ENCODE measurements at regions not wholly inside any gene's neighbourhood (a gene's known extent, or its start where the extent isn't known, plus 50 kb on each side); places are given as distances from the start of the nearest gene placed in this dataset.

- H3K4me1 ChIP-seq (ENCODE audit: control insufficient read depth in 5 of 5, insufficient read depth in 5 of 5, low read length in 5 of 5), result no peaks in the 10 kb centered on the region
- H3K27me3 ChIP-seq (ENCODE audit: control insufficient read depth in 3 of 3, insufficient read depth in 3 of 3, low read length in 2 of 3), result no peaks in the 10 kb centered on the region
- H3K9me3 ChIP-seq (ENCODE audit: control insufficient read depth in 4 of 4, insufficient read depth in 3 of 4, low read length in 3 of 4), result peaks cover 0 to 5% (median 0%) of the 10 kb centered on the region in 4 donors
- H3K9ac ChIP-seq (ENCODE audit: insufficient read depth in 1 of 2, low read length in 2 of 2), result no peak overlapping the region
- H3K27ac ChIP-seq (ENCODE audit: low read depth in 1 of 2, low read length in 1 of 2), result no peak overlapping the region
- DNase-seq, result peak in 1 of 3 donors; percentile 6
- H3K4me3 ChIP-seq, result no peak overlapping the region
- 35 to 45% methylated on average over 2 of the region's 2 CpGs for WGBS, 2 donors
- no peak for TF ChIP-seq CTCF (IDR thresholded peaks at IDR 0.05; ENCODE audit: control extremely low read depth, extremely low read depth)
- peak; percentile 38 for ATAC-seq (ENCODE audit: insufficient read depth, low FRiP score)
- H3K36me3 ChIP-seq (ENCODE audit: control insufficient read depth in 4 of 4, insufficient read depth in 4 of 4, low read length in 4 of 4), result no peaks in the 10 kb centered on the region
Measured at GRCh38 chr12:72863671-72864070, 591.5 kb downstream of the TRHDE start.

GRCh38 chr12:72865921-72866320 is 593.8 kb downstream of the TRHDE start:
- WGBS, 2 donors, result 87 to 92% methylated on average over 2 of the region's 2 CpGs
- H3K9ac ChIP-seq (ENCODE audit: insufficient read depth in 1 of 2, low read length in 2 of 2), result no peak overlapping the region
- TF ChIP-seq CTCF (IDR thresholded peaks at IDR 0.05; ENCODE audit: control extremely low read depth, extremely low read depth), result no peak
- H3K27me3 ChIP-seq (ENCODE audit: control insufficient read depth in 3 of 3, insufficient read depth in 3 of 3, low read length in 2 of 3), result no peaks in the 10 kb centered on the region
- no peaks in the 10 kb centered on the region for H3K4me1 ChIP-seq (ENCODE audit: control insufficient read depth in 5 of 5, insufficient read depth in 5 of 5, low read length in 5 of 5)
- DNase-seq (no peak), ATAC-seq (ENCODE audit: insufficient read depth, low FRiP score) (no peak)
- H3K4me3 ChIP-seq, result no peak overlapping the region
- H3K36me3 ChIP-seq (ENCODE audit: control insufficient read depth in 4 of 4, insufficient read depth in 4 of 4, low read length in 4 of 4), result no peaks in the 10 kb centered on the region
- no peak overlapping the region for H3K27ac ChIP-seq (ENCODE audit: low read depth in 1 of 2, low read length in 1 of 2)
- peaks cover 0 to 2% (median 0%) of the 10 kb centered on the region in 4 donors for H3K9me3 ChIP-seq (ENCODE audit: control insufficient read depth in 4 of 4, insufficient read depth in 3 of 4, low read length in 3 of 4)

- WGBS, 2 donors, result 76 to 82% methylated on average over 6 of the region's 6 CpGs
- Histone ChIP-seq H3K4me3 (no peak overlapping the region), H3K27me3 (ENCODE audit: control insufficient read depth in 3 of 3, insufficient read depth in 3 of 3, low read length in 2 of 3) (no peaks in the 10 kb centered on the region), H3K36me3 (ENCODE audit: control insufficient read depth in 4 of 4, insufficient read depth in 4 of 4, low read length in 4 of 4) (no peaks in the 10 kb centered on the region), H3K27ac (ENCODE audit: low read depth in 1 of 2, low read length in 1 of 2) (no peak overlapping the region), H3K4me1 (ENCODE audit: control insufficient read depth in 5 of 5, insufficient read depth in 5 of 5, low read length in 5 of 5) (no peaks in the 10 kb centered on the region), H3K9ac (ENCODE audit: insufficient read depth in 1 of 2, low read length in 2 of 2) (no peak overlapping the region), H3K9me3 (ENCODE audit: control insufficient read depth in 4 of 4, insufficient read depth in 3 of 4, low read length in 3 of 4) (peaks cover 0 to 3% (median 0%) of the 10 kb centered on the region in 4 donors)
- ATAC-seq (ENCODE audit: insufficient read depth, low FRiP score) (no peak), DNase-seq (peak; percentile 36 to 68 (median 43))
- no peak for TF ChIP-seq CTCF (IDR thresholded peaks at IDR 0.05; ENCODE audit: control extremely low read depth, extremely low read depth)
Measured at GRCh38 chr12:72869024-72869423, 596.9 kb downstream of the TRHDE start.

GRCh38 chr12:72872238-72872887 is 600.2 kb downstream of the TRHDE start:
- Histone ChIP-seq H3K4me3 (no peak overlapping the region), H3K4me1 (ENCODE audit: control insufficient read depth in 5 of 5, insufficient read depth in 5 of 5, low read length in 5 of 5) (no peaks in the 10 kb centered on the region), H3K9me3 (ENCODE audit: control insufficient read depth in 4 of 4, insufficient read depth in 3 of 4, low read length in 3 of 4) (peaks cover 0 to 3% (median 1%) of the 10 kb centered on the region in 4 donors), H3K9ac (ENCODE audit: insufficient read depth in 1 of 2, low read length in 2 of 2) (no peak overlapping the region), H3K27ac (ENCODE audit: low read depth in 1 of 2, low read length in 1 of 2) (no peak overlapping the region), H3K27me3 (ENCODE audit: control insufficient read depth in 3 of 3, insufficient read depth in 3 of 3, low read length in 2 of 3) (no peaks in the 10 kb centered on the region), H3K36me3 (ENCODE audit: control insufficient read depth in 4 of 4, insufficient read depth in 4 of 4, low read length in 4 of 4) (no peaks in the 10 kb centered on the region)
- DNase-seq, result no peak
- WGBS, 2 donors, result 65 to 78% methylated on average over 5 of the region's 5 CpGs
- no peak for TF ChIP-seq CTCF (IDR thresholded peaks at IDR 0.05; ENCODE audit: control extremely low read depth, extremely low read depth)
- no peak for ATAC-seq (ENCODE audit: insufficient read depth, low FRiP score)
